Peyer's patch (tissue), 4 donors: ENCODE measurements at regions not wholly inside any gene's neighbourhood (a gene's known extent, or its start where the extent isn't known, plus 50 kb on each side); places are given as distances from the start of the nearest gene placed in this dataset.

ENCODE experiments used
- DNase-seq, 3 donors: peaks; one replicate each; pipeline ENCODE4 v3.0.0-alpha.2; 2017 to 2019
- H3K27ac ChIP-seq, 4 donors: fragments of 200-600 bp; sonication (generic); one replicate each; pipeline ENCODE4 v1.5.1; 2016 to 2019
- H3K27me3 ChIP-seq, 2 donors: fragments of 200-600 bp; sonication (generic); one replicate each; pipeline ENCODE4 v1.5.1; 2019
- H3K36me3 ChIP-seq, 3 donors: fragments of 200-600 bp; sonication (generic); one replicate each; pipeline ENCODE4 v1.5.1; 2016 to 2019
- H3K4me1 ChIP-seq, 4 donors: fragments of 200-600 bp; sonication (generic); one replicate each; pipeline ENCODE4 v1.5.1; 2016 to 2019
- H3K4me3 ChIP-seq, 4 donors: fragments of 200-600 bp; sonication (generic); 1 replicate in 3 of 4; 2 replicates in 1 of 4; pipeline ENCODE4 v1.5.1; 2016 to 2019; ENCODE audit warnings: mild to moderate bottlenecking in 1 of 4
- H3K9me3 ChIP-seq, 4 donors: fragments of 200-600 bp; sonication (generic); one replicate each; pipeline ENCODE4 v1.5.1; 2016 to 2019; ENCODE audit warnings: mild to moderate bottlenecking in 1 of 4
- CTCF ChIP-seq, 6 experiments: fragments of 450-650 bp in 4 of 6; fragments of 200-600 bp in 2 of 6; sonication (generic) in 1 of 6; IDR thresholded peaks; one replicate each; pipeline ENCODE4 v1.5.1; 2017 to 2019; ENCODE audit warnings: antibody characterized with exemption in 6 of 6, mild to moderate bottlenecking in 3 of 6, moderate library complexity in 1 of 6
- POLR2A ChIP-seq, 2 donors: fragments of 450-650 bp; IDR thresholded peaks; one replicate each; pipeline ENCODE4 v1.5.1; 2017; ENCODE audit warnings: antibody characterized with exemption in 2 of 2, mild to moderate bottlenecking in 2 of 2, moderate library complexity in 2 of 2

- H3K4me3 ChIP-seq: no peak overlapping the region
- H3K4me1 ChIP-seq: no peaks in the 10 kb centered on the region
- no peak for TF ChIP-seq CTCF (IDR thresholded peaks at IDR 0.05)
- TF ChIP-seq POLR2A (IDR thresholded peaks at IDR 0.05): no peak
- H3K36me3 ChIP-seq: no peaks in the 10 kb centered on the region
- no peaks in the 10 kb centered on the region for H3K27me3 ChIP-seq
- no peaks in the 10 kb centered on the region for H3K9me3 ChIP-seq
- H3K27ac ChIP-seq: no peak overlapping the region
- no peak for DNase-seq
Measured at GRCh38 chr2:234202601-234203000, 152.1 kb downstream of the SPP2 start.

GRCh38 chr2:234199996-234200395 lies 149.5 kb downstream of the SPP2 start:
- Histone ChIP-seq H3K4me1 (no peaks in the 10 kb centered on the region), H3K36me3 (no peaks in the 10 kb centered on the region), H3K9me3 (no peaks in the 10 kb centered on the region), H3K4me3 (no peak overlapping the region), H3K27ac (no peak overlapping the region), H3K27me3 (no peaks in the 10 kb centered on the region)
- no peak for DNase-seq
- TF ChIP-seq POLR2A (IDR thresholded peaks at IDR 0.05): no peak
- TF ChIP-seq CTCF (IDR thresholded peaks at IDR 0.05): no peak

GRCh38 chr2:234198976-234199375 lies 148.5 kb downstream of the SPP2 start:
- Histone ChIP-seq H3K4me3 (no peak overlapping the region), H3K36me3 (no peaks in the 10 kb centered on the region), H3K4me1 (no peaks in the 10 kb centered on the region), H3K27me3 (no peaks in the 10 kb centered on the region), H3K27ac (no peak overlapping the region), H3K9me3 (no peaks in the 10 kb centered on the region)
- DNase-seq: no peak
- TF ChIP-seq POLR2A (IDR thresholded peaks at IDR 0.05) (no peak), CTCF (IDR thresholded peaks at IDR 0.05) (no peak)

- no peak overlapping the region for H3K27ac ChIP-seq
- DNase-seq: no peak
- H3K4me3 ChIP-seq: no peak overlapping the region
- H3K9me3 ChIP-seq: no peaks in the 10 kb centered on the region
- H3K27me3 ChIP-seq: no peaks in the 10 kb centered on the region
- no peaks in the 10 kb centered on the region for H3K36me3 ChIP-seq
- TF ChIP-seq CTCF (IDR thresholded peaks at IDR 0.05) (no peak), POLR2A (IDR thresholded peaks at IDR 0.05) (no peak)
- no peaks in the 10 kb centered on the region for H3K4me1 ChIP-seq
Measured at GRCh38 chr2:234195516-234195915, 145.0 kb downstream of the SPP2 start.

GRCh38 chr2:234193977-234194563 lies 143.6 kb downstream of the SPP2 start:
- H3K27me3 ChIP-seq: no peaks in the 10 kb centered on the region

More at GRCh38 chr2:234193977-234194563, 143.6 kb downstream of the SPP2 start:
- TF ChIP-seq POLR2A (IDR thresholded peaks at IDR 0.05) (no peak), CTCF (IDR thresholded peaks at IDR 0.05) (no peak)
- H3K9me3 ChIP-seq: no peaks in the 10 kb centered on the region
- no peaks in the 10 kb centered on the region for H3K36me3 ChIP-seq
- no peak for DNase-seq
- H3K4me1 ChIP-seq: no peaks in the 10 kb centered on the region
- H3K4me3 ChIP-seq: no peak overlapping the region
- no peak overlapping the region for H3K27ac ChIP-seq
